ENCODE measurements at regions not wholly inside any gene's neighbourhood (a gene's known extent, or its start where the extent isn't known, plus 50 kb on each side); places are given as distances from the start of the nearest gene placed in this dataset.

- H3K4me3 ChIP-seq (replicated peaks; ENCODE audit: insufficient read depth, low read length) = no peak overlapping the region
These were observed 69.5 kb upstream of the SUCLG2 start for GRCh38 chr3:67723863-67724262.

DNA sequence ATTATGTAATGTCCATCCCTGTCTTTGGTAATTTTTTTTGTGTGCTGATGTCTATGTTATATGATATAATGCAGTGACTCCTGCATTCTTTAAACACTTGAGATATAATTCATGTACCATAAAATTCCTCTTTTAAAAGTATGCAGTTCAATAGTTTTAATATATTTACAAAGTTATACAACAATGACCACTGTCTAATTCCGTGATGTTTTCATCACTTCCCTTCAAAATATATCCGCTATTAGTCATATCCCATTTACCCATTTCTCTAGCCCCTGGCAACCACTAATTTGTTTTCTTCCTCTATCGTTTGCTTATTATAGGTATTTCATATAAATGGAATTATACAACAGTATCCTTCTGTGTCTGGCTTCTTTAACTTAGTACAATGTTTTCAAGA lies 64.9 kb upstream of the SUCLG2 start:
- no peak for DNase-seq (ENCODE audit: low read depth in 1 of 2, low spot score in 1 of 2)
- TF ChIP-seq SPI1 (IDR thresholded peaks at IDR 0.05; ENCODE audit: borderline replicate concordance, low read depth) (no peak), REST (IDR thresholded peaks at IDR 0.05; ENCODE audit: insufficient replicate concordance, low read depth) (no peak), POLR2AphosphoS5 (IDR thresholded peaks at IDR 0.05; ENCODE audit: low read depth) (no peak), GABPA (IDR thresholded peaks at IDR 0.05; ENCODE audit: low read depth) (no peak)
- TF ChIP-seq, protein P1, sequence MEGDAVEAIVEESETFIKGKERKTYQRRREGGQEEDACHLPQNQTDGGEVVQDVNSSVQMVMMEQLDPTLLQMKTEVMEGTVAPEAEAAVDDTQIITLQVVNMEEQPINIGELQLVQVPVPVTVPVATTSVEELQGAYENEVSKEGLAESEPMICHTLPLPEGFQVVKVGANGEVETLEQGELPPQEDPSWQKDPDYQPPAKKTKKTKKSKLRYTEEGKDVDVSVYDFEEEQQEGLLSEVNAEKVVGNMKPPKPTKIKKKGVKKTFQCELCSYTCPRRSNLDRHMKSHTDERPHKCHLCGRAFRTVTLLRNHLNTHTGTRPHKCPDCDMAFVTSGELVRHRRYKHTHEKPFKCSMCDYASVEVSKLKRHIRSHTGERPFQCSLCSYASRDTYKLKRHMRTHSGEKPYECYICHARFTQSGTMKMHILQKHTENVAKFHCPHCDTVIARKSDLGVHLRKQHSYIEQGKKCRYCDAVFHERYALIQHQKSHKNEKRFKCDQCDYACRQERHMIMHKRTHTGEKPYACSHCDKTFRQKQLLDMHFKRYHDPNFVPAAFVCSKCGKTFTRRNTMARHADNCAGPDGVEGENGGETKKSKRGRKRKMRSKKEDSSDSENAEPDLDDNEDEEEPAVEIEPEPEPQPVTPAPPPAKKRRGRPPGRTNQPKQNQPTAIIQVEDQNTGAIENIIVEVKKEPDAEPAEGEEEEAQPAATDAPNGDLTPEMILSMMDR (IDR thresholded peaks at IDR 0.05; ENCODE audit: insufficient read depth, low read length) = no peak
- Histone ChIP-seq H3K27me3 (ENCODE audit: insufficient read depth, poor library complexity, severe bottlenecking) (no peaks in the 10 kb centered on the region), H3K4me3 (replicated peaks; ENCODE audit: insufficient read depth, low read length) (no peak overlapping the region), H3K27ac (replicated peaks) (no peak overlapping the region)

More at GRCh38 chr3:67723863-67724262, 69.5 kb upstream of the SUCLG2 start:
- no peak for DNase-seq (ENCODE audit: low read depth in 1 of 2, low spot score in 1 of 2)
- H3K27me3 ChIP-seq (ENCODE audit: insufficient read depth, poor library complexity, severe bottlenecking) = no peaks in the 10 kb centered on the region
- TF ChIP-seq REST (IDR thresholded peaks at IDR 0.05; ENCODE audit: insufficient replicate concordance, low read depth) (no peak), SPI1 (IDR thresholded peaks at IDR 0.05; ENCODE audit: borderline replicate concordance, low read depth) (no peak), POLR2AphosphoS5 (IDR thresholded peaks at IDR 0.05; ENCODE audit: low read depth) (no peak), GABPA (IDR thresholded peaks at IDR 0.05; ENCODE audit: low read depth) (no peak)
- TF ChIP-seq, protein P1 (IDR thresholded peaks at IDR 0.05; ENCODE audit: insufficient read depth, low read length) = no peak
- no peak overlapping the region for H3K27ac ChIP-seq (replicated peaks)

DNA sequence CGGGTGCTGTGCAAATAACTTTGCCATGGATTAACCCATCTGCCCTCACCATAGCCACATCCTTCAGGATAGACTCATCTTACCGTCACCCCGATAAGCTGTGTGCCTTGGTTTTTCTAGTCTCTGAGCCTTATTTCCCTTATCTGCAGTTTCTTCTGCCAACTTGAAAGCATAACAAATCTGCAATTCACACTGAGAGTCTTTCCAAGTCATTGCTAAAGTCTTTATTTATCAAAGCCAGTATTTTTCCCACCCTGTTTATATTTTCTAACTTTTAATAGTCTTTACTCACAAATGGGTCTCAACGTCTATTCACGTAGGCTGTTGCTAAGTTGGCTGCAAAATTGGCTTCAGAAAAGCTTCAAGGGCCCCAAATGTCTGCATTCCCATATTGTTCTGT lies 61.6 kb upstream of the SUCLG2 start:
- TF ChIP-seq SPI1 (IDR thresholded peaks at IDR 0.05; ENCODE audit: borderline replicate concordance, low read depth) = no peak
- no peak for TF ChIP-seq REST (IDR thresholded peaks at IDR 0.05; ENCODE audit: insufficient replicate concordance, low read depth)
- no peak overlapping the region for H3K27ac ChIP-seq (replicated peaks)

More for the DNA sequence above, 61.6 kb upstream of the SUCLG2 start:
- Histone ChIP-seq H3K27me3 (ENCODE audit: insufficient read depth, poor library complexity, severe bottlenecking) (no peaks in the 10 kb centered on the region), H3K4me3 (replicated peaks; ENCODE audit: insufficient read depth, low read length) (no peak overlapping the region)
- no peak for DNase-seq (ENCODE audit: low read depth in 1 of 2, low spot score in 1 of 2)
